ENCODE measurements at regions not wholly inside any gene's neighbourhood (a gene's known extent, or its start where the extent isn't known, plus 50 kb on each side); places are given as distances from the start of the nearest gene placed in this dataset.

GRCh38 chr13:65609350-65609749 lies 1620.8 kb downstream of the PCDH9 start:
- no peak for DNase-seq (ENCODE audit: low read depth)
- TF ChIP-seq CTCF (IDR thresholded peaks at IDR 0.05; ENCODE audit: insufficient read depth, low read depth, low read length, missing control alignments): no peak
- no peak overlapping the region for H3K4me3 ChIP-seq (ENCODE audit: low read depth, low read length)

GRCh38 chr13:65606622-65607021 lies 1623.5 kb downstream of the PCDH9 start:
- no peak overlapping the region for H3K4me3 ChIP-seq (ENCODE audit: low read depth, low read length)
- no peak for DNase-seq (ENCODE audit: low read depth)
- TF ChIP-seq CTCF (IDR thresholded peaks at IDR 0.05; ENCODE audit: insufficient read depth, low read depth, low read length, missing control alignments): no peak

GRCh38 chr13:65605396-65605795 lies 1624.7 kb downstream of the PCDH9 start:
- H3K4me3 ChIP-seq (ENCODE audit: low read depth, low read length): no peak overlapping the region
- DNase-seq (ENCODE audit: low read depth): no peak
- no peak for TF ChIP-seq CTCF (IDR thresholded peaks at IDR 0.05; ENCODE audit: insufficient read depth, low read depth, low read length, missing control alignments)

- H3K4me3 ChIP-seq (ENCODE audit: low read depth, low read length): no peak overlapping the region
- no peak for TF ChIP-seq CTCF (IDR thresholded peaks at IDR 0.05; ENCODE audit: insufficient read depth, low read depth, low read length, missing control alignments)
- DNase-seq (ENCODE audit: low read depth): no peak
These were observed 1627.0 kb downstream of the PCDH9 start for GRCh38 chr13:65603160-65603559.

GRCh38 chr13:65601855-65602254 lies 1628.3 kb downstream of the PCDH9 start:
- DNase-seq (ENCODE audit: low read depth): no peak
- H3K4me3 ChIP-seq (ENCODE audit: low read depth, low read length): no peak overlapping the region

GRCh38 chr13:65600702-65601101 lies 1629.4 kb downstream of the PCDH9 start:
- DNase-seq (ENCODE audit: low read depth): no peak
- H3K4me3 ChIP-seq (ENCODE audit: low read depth, low read length): no peak overlapping the region
- TF ChIP-seq CTCF (IDR thresholded peaks at IDR 0.05; ENCODE audit: insufficient read depth, low read depth, low read length, missing control alignments): no peak

More at GRCh38 chr13:65601855-65602254, 1628.3 kb downstream of the PCDH9 start:
- no peak for TF ChIP-seq CTCF (IDR thresholded peaks at IDR 0.05; ENCODE audit: insufficient read depth, low read depth, low read length, missing control alignments)
